Suppressor macrophage treated with lipopolysaccharide for 4 hours (primary cell): ENCODE measurements at regions not wholly inside any gene's neighbourhood (a gene's known extent, or its start where the extent isn't known, plus 50 kb on each side); places are given as distances from the start of the nearest gene placed in this dataset.

Source experiments
- DNase-seq: peaks from one replicate; pipeline ENCODE4 v3.0.0-alpha.2; 2020

- no peak for DNase-seq
These were observed 237.5 kb downstream of the ERMARD start for GRCh38 chr6:169988769-169989550.

DNA sequence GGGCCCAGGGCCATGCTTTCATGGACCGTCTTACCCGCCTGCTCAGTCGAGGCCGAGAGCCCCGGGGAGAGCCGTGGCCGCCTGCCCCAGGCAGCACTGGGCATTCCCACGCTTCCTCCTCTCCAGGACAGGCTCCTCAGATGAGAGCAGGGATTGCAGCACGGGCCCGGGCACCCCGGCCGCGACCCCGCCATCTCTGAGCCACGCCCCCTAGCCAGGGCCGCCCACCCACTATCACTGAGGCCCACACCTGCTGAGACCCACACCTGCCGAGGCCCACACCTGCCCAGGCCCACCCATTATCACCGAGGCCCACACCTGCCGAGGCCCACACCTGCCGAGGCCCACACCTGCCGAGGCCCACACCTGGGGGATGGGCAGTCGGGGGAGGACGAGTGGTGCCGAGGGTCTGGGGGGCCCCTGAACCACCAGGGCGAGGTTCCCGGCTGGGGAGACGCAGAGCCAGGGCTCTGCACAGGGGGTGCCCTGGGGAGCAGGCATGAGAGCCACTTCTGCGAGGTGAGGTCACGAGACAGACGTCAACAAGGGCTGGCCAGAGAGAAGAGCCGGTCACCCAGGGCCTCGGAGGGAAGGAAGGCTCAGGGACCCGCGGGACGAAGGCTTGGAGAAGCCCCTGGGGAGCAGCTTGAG is 235.6 kb downstream of the ERMARD start:
- DNase-seq = no peak

GRCh38 chr6:169986171-169986847 is 234.9 kb downstream of the ERMARD start:
- no peak for DNase-seq

GRCh38 chr6:169985121-169986015 is 233.9 kb downstream of the ERMARD start:
- no peak for DNase-seq

DNA sequence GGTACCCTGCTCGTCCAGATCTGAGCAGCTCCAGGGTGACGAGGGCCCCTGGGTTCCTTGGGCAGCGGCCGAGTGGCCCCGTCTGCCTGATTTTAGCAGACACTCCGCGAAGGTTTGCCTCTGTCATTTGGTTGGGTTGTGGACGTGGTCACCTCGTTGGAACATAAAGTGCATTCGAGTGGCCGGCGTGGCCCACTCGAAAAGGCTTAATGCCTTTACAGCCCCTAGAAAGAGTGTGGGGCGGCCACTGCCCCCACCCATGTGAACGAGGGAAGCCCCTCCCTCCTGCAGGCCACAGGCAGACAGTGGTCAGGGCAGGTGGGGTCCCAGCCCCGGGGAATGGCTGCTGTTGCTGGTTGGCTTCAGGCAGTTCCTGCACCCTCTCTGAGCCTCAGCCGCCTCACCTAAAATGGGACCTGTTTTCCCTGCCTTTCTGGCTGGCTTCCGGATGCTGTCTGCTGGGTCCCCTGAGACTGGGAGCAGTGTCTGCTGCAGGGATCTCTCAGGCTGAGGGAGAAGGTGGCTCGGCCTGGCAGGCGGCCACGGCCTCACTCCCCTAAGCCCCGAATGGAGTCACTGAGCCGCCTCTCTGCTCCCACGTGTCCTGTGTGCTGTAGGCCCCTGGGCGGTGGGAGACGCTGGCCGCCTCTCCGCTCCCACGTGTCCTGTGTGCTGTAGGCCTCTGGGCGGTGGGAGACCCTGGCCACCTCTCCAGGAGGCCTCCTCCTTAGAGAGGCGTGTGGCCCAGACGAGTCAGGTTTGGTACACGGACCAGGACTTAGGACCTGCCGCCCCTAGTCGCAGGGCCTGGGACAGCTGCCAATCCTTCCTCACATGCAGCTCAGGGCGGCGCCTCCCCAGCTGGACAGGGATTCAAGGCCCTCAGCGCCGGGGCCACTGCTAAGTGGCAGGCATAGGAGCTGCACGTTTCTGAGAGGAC is 233.0 kb downstream of the ERMARD start:
- no peak for DNase-seq

- no peak for DNase-seq
These were observed 232.2 kb downstream of the ERMARD start for GRCh38 chr6:169983651-169984050.

DNA sequence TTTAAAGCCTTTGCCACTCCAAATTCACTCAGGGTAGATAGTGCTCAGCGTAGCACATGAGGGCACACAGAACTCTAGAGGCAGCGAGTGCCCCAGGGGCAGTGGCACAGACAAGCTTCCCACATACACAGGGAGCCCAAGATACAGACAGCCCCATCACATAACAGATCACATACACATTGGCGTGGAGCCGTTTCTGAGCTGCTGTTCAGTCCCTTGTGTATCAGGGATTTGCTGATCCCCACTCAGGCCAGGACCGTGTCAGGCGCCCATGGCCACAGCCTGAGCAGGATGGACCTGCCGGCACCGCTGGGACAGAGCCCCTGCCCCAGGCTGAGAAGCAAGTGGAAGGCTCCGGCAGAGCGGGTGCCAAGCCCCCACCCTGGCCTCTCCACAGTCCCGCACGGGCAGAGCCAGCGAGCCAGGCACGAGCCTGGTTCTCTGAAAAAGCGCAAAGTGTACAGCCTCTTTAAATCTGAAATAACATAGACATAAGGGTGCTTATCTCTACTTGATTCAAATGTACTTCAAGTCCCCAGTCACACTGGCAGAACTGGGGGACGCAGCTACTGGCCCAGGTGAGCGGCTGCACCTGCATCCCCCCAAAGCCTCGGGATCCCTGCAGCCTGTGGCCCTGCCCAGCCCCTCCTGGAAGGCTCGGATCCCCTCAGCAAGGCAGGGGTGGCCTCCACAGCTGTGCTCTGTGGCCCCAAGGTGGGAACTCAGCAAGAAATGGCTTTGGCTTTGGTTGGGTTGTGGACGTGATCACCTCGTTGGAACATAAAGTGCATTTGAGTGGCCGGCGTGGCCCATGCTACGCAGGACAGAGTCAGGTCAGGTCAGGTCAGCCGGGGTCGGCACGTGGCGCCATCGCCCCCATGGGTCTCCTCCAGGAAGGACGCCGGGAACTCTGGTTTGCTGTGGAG is 231.3 kb downstream of the ERMARD start:
- DNase-seq = no peak

DNA sequence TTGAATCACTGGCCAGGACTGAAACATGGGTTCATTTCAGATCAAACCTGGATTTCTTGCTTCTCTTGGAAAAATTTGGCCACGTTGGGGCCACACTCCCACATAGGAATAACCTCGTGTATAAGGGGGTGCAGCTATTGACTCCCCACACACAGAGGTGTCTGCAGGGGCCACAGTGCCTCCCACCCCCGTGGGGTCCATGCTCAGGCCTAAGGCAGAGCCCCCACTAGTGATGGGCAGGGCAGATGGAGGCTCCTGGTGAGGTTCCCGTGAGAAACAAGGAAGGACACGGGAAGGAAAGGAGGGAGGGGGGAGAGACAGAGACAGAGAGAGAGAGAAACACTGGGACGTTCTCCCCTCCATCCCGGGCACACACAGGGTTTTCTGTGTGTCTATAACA is 230.5 kb downstream of the ERMARD start:
- no peak for DNase-seq

DNA sequence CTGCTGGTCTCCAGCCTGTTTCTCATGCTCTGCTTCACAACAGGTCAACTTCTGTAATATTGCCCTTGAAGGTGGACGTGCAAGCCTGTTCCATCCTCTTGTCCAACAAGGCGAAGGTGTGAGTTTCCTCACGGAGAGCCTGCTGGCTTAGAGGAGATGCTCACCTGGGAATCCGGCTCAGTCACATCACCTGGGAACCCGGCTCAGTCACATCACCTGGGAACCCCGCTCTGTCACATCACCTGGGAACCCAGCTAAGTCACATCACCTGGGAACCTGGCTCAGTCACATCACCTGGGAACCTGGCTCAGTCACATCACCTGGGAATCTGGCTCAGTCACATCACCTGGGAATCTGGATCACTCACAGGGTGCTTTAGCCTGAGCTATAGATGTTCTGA is 230.1 kb downstream of the ERMARD start:
- DNase-seq = no peak

DNA sequence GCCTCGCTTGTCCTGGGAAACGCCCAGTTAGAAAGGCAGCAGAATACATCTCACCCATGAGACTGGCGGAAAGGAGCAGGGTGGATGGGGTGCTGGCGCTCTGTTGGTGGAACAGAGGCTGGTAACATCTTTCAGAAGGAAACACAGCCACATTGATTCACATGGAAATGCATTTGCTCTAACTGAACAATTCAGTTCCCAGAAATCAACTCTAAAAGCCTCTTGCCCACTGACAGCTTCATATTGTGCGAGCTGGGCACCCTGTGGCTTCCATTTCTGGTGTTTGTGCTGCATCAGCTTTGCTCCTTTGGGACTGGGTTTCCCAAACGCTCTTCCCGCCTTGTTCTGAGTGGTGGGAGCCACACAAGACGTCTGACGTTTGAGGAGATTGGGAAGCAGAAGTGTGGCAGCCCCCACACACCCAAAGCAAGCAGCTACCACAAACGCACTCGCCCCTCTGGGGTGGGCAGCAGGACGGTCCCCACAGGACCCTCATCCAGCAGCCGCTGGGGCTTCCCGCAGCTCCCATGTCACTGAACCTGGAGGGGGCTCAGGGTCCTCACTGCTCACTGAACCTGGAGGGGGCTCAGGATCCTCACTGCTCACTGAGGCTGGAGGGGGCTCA is 229.5 kb downstream of the ERMARD start:
- no peak for DNase-seq

DNA sequence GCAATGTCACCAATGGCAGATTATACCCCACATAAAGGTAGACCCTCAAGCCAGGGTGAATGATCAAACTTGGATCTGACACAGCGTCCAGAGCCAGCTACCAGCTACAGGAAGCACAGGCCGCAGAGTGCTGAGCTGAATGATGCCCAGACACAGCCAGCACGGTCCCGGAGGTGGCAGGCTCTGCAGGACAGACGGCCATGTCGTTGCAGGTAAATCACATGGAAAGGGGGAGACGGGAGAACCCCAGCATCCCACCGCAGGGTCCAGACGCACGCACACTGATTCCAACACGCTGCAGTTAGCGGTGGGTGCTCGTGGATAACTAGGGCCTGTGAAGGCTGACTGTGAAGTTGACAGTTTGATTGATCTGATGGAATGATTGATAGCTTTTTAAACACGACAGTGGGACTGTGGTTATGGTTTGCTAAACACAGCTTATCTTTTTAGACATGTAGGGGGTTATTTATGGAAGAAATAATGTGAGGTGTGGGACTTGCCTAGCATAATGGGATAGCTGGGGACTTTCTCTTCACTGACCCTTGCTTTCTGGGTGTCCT is 228.5 kb downstream of the ERMARD start:
- DNase-seq = no peak

GRCh38 chr6:169978615-169979161 is 227.3 kb downstream of the ERMARD start:
- DNase-seq = no peak

DNA sequence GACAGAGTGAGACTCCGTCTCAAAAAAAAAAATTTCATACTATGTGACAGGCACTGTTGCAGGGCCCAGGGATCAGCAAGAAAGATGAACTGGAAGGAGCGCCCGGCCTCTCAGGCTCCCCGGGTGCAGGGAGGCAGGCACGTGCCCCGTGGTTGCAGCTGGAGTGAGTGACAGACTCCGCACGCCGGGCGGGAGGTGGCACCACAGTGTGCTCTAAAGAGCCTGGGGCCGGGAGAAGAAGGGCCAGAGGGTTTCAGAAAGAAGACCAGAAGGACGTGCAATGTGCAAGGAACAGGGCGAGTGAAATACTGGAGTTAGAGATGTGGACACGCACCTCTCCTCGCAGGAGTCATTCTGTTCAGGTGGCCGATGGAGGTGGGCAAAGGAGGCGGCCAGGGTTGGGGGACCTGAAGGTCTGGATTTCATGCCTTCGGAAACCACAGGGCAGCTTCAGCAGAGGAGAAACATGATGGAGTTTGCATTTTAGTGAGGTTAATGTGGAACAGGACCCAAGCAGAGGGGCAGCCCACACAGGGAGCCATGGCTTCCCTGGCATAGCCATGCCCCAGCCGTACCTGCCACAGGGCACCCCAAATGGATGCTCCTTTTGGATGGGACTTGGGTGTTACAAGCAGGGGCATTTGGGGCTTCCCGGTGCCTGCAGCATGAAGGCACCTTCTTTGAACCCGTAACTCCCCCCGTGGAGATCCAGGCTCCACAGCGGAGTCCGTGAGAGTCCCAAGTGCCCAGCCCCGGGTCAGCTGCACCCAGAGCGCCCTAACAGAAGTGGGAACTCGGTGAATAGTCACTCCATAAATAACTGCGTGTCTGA is 226.2 kb downstream of the ERMARD start:
- no peak for DNase-seq

DNA sequence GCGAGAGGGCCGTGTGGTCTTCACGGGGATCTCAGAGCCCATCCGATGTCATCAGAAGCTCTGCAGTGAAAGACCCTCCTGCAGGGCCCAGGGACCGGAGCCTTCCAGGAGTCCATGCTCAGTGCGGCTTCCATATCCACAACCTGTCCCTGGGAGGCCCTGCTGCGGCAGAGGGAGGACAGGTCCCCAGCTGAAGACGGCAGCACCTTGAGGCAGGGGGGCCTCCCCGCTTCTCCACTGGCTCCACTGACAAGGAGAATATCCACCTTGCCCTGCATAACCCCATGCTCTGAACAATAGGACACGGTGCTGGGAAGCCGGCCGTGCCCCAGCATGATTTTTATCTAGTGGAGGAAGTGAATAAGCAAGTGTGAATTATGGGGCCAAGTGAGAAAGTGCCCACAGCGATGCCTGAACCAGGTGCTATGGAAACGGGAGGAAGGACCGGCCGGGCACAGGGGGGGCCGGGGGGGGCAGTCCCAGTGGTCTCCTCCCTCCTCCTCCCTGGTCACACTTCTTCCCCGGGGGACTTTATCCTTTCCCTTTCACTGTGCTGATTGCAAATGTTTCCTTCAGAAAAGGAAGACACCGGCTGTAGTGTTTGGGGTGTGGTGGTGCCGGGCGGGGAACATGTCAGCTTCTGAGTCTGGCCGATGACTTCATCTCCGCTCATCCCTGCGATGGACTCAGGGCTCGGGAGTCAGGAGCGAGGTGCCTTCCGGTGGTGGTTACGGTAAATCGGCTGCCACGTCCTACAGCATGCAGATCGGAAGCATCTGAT is 225.1 kb downstream of the ERMARD start:
- DNase-seq = no peak

DNA sequence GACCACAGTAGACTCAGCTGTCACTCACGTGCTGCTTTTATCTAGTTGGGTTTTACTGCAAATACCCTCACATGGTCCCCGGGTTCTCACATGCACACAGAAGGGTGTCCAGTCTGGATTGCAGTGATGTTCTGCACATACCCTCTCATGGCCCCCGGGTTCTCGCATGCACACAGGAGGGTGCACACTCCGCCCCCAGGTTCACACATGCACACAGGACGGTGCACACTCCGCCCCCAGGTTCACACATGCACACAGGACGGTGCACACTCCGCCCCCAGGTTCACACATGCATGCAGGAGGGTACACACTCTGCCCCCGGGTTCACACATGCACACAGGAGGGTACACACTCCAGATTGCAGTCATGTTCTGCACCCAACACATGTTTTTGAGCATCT is 224.3 kb downstream of the ERMARD start:
- DNase-seq = no peak

GRCh38 chr6:169975286-169975685 is 223.9 kb downstream of the ERMARD start:
- no peak for DNase-seq

DNA sequence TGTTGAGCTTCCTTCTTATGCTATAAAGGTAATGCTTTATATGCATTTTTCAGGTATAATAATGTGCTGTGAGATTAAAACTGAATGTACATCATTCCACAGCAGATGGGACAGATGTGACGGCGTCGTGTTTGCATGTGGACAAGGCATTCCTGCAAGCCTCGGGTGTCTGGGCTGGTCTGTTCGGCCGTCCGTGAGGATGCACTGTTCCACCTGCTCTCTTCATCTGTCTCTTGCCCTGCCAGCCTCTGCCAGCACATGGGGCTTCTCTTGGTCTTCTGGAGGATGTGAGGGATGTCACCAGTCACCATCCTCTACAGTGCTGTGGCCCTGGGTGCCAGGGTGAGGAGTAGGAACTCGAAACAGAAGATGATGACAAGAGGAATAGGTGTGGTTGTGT is 223.2 kb downstream of the ERMARD start:
- no peak for DNase-seq
